ENCODE measurements at regions not wholly inside any gene's neighbourhood (a gene's known extent, or its start where the extent isn't known, plus 50 kb on each side); places are given as distances from the start of the nearest gene placed in this dataset.

DNA sequence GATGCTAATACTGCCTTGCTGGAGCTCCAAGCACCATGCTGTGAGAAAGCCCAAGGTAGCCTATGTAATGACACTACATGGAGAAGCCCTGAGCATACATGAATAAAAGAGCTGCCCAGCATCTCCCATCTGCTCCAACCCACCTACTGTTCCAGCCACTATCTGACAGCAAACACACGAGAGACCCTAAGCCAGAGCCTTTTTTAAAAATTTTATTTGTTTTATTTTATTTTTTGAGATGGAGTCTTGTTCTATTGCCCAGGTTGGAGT is 95.2 kb upstream of the PRICKLE1 start:
- no peak for TF ChIP-seq EZH2 (IDR thresholded peaks at IDR 0.05; ENCODE audit: low read length)
- TF ChIP-seq, protein P1, sequence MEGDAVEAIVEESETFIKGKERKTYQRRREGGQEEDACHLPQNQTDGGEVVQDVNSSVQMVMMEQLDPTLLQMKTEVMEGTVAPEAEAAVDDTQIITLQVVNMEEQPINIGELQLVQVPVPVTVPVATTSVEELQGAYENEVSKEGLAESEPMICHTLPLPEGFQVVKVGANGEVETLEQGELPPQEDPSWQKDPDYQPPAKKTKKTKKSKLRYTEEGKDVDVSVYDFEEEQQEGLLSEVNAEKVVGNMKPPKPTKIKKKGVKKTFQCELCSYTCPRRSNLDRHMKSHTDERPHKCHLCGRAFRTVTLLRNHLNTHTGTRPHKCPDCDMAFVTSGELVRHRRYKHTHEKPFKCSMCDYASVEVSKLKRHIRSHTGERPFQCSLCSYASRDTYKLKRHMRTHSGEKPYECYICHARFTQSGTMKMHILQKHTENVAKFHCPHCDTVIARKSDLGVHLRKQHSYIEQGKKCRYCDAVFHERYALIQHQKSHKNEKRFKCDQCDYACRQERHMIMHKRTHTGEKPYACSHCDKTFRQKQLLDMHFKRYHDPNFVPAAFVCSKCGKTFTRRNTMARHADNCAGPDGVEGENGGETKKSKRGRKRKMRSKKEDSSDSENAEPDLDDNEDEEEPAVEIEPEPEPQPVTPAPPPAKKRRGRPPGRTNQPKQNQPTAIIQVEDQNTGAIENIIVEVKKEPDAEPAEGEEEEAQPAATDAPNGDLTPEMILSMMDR (optimal IDR thresholded peaks at IDR 0.05 in 1 of 3, IDR thresholded peaks at IDR 0.05 in 1 of 3, conservative IDR thresholded peaks at IDR 0.05 in 1 of 3; ENCODE audit: extremely low read depth in 1 of 3, insufficient read depth in 2 of 3, low read length in 3 of 3): no peak
- H3K4me2 ChIP-seq (ENCODE audit: control insufficient read depth, extremely low read depth, insufficient read depth, low read depth, low read length): no peak overlapping the region
- DNase-seq (ENCODE audit: low read depth, low spot score): no peak
- no peaks in the 10 kb centered on the region for H3K27me3 ChIP-seq (ENCODE audit: control insufficient read depth, extremely low read depth, insufficient read depth, low read length)
- H3K4me3 ChIP-seq (ENCODE audit: control insufficient read depth in 2 of 3, extremely low read depth in 1 of 3, insufficient read depth in 2 of 3, low read depth in 1 of 3, low read length in 3 of 3): no peak overlapping the region
- no peak for FAIRE-seq
- no peak overlapping the region for H2AFZ ChIP-seq (ENCODE audit: control insufficient read depth, low read length)
- dilution Hi-C loops (cut with MboI; ENCODE audit: extremely low pct_ligation_motif_present, low sequenced_read_pairs): no loop called here
- H3K27ac ChIP-seq (ENCODE audit: control insufficient read depth, insufficient read depth, low read length): no peak overlapping the region
- no peaks in the 10 kb centered on the region for H3K9me1 ChIP-seq (ENCODE audit: control insufficient read depth, extremely low read depth, insufficient read depth, low read length)
- H3K4me1 ChIP-seq (ENCODE audit: control insufficient read depth, extremely low read depth, insufficient read depth, low read length): peaks cover 8% of the 10 kb centered on the region
- H3K36me3 ChIP-seq (ENCODE audit: control insufficient read depth in 2 of 2, extremely low read depth in 1 of 2, insufficient read depth in 2 of 2, low read length in 2 of 2): no peaks in the 10 kb centered on the region
- H4K20me1 ChIP-seq (ENCODE audit: control insufficient read depth, extremely low read depth, insufficient read depth, low read length): no peaks in the 10 kb centered on the region
- no peaks in the 10 kb centered on the region for H3K79me2 ChIP-seq (ENCODE audit: control insufficient read depth, insufficient read depth, low read length)
- H3K9ac ChIP-seq (ENCODE audit: control insufficient read depth, extremely low read depth, insufficient read depth, low read length): no peak overlapping the region
- H3K9me3 ChIP-seq (ENCODE audit: control insufficient read depth, low read depth, low read length): no peaks in the 10 kb centered on the region

DNA sequence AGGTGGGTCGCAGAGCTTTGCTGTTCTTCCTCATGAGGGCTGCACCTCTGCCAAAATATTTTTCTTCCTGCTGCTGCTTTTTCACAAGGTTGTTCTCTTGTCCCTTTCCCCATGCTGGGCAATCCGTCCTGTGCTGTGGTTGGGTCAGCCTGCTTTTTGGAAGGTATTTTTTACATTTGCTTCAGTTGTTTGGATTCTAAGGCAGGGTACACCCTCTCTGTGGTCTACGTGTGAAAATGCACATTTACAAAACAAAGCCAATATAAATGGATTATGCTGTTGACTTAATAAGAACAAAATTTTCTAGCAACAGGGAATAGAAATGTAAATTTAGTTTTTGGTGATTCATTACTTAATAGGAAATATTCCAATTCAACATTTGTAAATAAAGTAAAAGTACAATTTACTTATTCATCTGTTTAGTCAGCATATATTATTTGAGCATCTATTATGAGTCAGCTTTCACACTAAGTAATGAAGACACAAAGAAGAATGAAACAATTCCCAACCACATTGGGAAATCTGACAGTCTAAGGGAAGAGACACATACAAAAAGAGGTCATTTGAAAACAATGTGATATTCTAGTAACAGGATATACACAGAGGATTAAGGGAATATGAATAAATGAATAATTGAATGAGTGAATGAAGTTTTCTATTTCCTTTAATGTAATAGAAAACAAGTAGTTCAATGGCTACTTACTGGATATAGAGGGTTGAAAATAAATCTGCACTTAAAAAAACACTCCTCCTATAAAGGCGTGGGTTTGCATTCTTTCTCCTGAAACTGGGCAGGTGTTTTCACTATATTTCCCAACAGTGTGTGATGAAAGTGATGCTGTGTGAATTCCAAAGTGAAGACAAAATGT is 94.6 kb upstream of the PRICKLE1 start:
- Histone ChIP-seq H3K36me3 (ENCODE audit: control insufficient read depth in 2 of 2, extremely low read depth in 1 of 2, insufficient read depth in 2 of 2, low read length in 2 of 2) (no peaks in the 10 kb centered on the region), H3K79me2 (ENCODE audit: control insufficient read depth, insufficient read depth, low read length) (no peaks in the 10 kb centered on the region), H4K20me1 (ENCODE audit: control insufficient read depth, extremely low read depth, insufficient read depth, low read length) (no peaks in the 10 kb centered on the region), H3K4me1 (ENCODE audit: control insufficient read depth, extremely low read depth, insufficient read depth, low read length) (peaks cover 8% of the 10 kb centered on the region), H3K27ac (ENCODE audit: control insufficient read depth, insufficient read depth, low read length) (no peak overlapping the region), H3K4me3 (ENCODE audit: control insufficient read depth in 2 of 3, extremely low read depth in 1 of 3, insufficient read depth in 2 of 3, low read depth in 1 of 3, low read length in 3 of 3) (no peak overlapping the region), H3K9ac (ENCODE audit: control insufficient read depth, extremely low read depth, insufficient read depth, low read length) (no peak overlapping the region), H3K27me3 (ENCODE audit: control insufficient read depth, extremely low read depth, insufficient read depth, low read length) (no peaks in the 10 kb centered on the region), H3K4me2 (ENCODE audit: control insufficient read depth, extremely low read depth, insufficient read depth, low read depth, low read length) (no peak overlapping the region), H3K9me1 (ENCODE audit: control insufficient read depth, extremely low read depth, insufficient read depth, low read length) (no peaks in the 10 kb centered on the region), H2AFZ (ENCODE audit: control insufficient read depth, low read length) (no peak overlapping the region), H3K9me3 (ENCODE audit: control insufficient read depth, low read depth, low read length) (no peaks in the 10 kb centered on the region)
- TF ChIP-seq, protein P1 (optimal IDR thresholded peaks at IDR 0.05 in 1 of 3, IDR thresholded peaks at IDR 0.05 in 1 of 3, conservative IDR thresholded peaks at IDR 0.05 in 1 of 3; ENCODE audit: extremely low read depth in 1 of 3, insufficient read depth in 2 of 3, low read length in 3 of 3): no peak
- TF ChIP-seq EZH2 (IDR thresholded peaks at IDR 0.05; ENCODE audit: low read length): no peak
- DNase-seq (ENCODE audit: low read depth, low spot score): no peak
- dilution Hi-C loops (cut with MboI; ENCODE audit: extremely low pct_ligation_motif_present, low sequenced_read_pairs): no loop called here
- no peak for FAIRE-seq

All from keratinocyte (primary cell).